HepG2 (cell line): ENCODE measurements at regions not wholly inside any gene's neighbourhood (a gene's known extent, or its start where the extent isn't known, plus 50 kb on each side); places are given as distances from the start of the nearest gene placed in this dataset.

Source experiments
- ATAC-seq: fragments of 200-7000 bp; cut with Tn5 transposase; 3 replicates; pipeline ENCODE4 v1.9.1; 2020; ENCODE audit warnings: mild to moderate bottlenecking, moderate library complexity
- BruUV-seq: library from RNA; stranded (reverse); fragments of 400-500 nt; replicated peaks from 2 replicates; lab custom pipeline; 2021; lab: Mats Ljungman, UMichigan
- CTCF ChIA-PET: fragments of 300-600 bp; formaldehyde crosslinking; extraction: SDS; loops from one replicate; lab custom pipeline; 2021; ENCODE audit warnings: low total read pairs, inconsistent platforms, low intra/inter-chr PET ratio; lab: Yijun Ruan, JAX
- POLR2A ChIA-PET: fragments of 350-600 bp; sonication (Branson Sonifier 250); formaldehyde crosslinking; loops from one replicate; lab custom pipeline; 2020; ENCODE audit warnings: antibody characterized with exemption, inconsistent platforms; lab: Yijun Ruan, JAX
- DNase-seq: peaks from one replicate; pipeline ENCODE4 v3.0.0-alpha.2; 2015; ENCODE audit warnings: low spot score
- FAIRE-seq: peaks from 3 replicates; lab custom pipeline; 2011; peaks lifted over from hg19 to GRCh38; lab: Jason Lieb, UNC
- H2AFZ ChIP-seq: one replicate; pipeline ENCODE4 v1.6.1; 2011; ENCODE audit warnings: low read length, inconsistent platforms
- H3K27ac ChIP-seq: fragments of 300-600 bp; 3 replicates; pipeline ENCODE4 v1.8.0; 2011; ENCODE audit warnings: mixed run types, mild to moderate bottlenecking, mixed read lengths, low read length, inconsistent platforms; ENCODE audit not compliant: insufficient read depth; ENCODE audit errors: extremely low read length
- H3K27me3 ChIP-seq, 2 experiments: fragments of 200-600 bp in 1 of 2; 2 replicates in 1 of 2; 3 replicates in 1 of 2; pipeline versions ENCODE4 v1.6.0 to v1.8.0; 2011; ENCODE audit warnings: low read length in 2 of 2, mild to moderate bottlenecking in 2 of 2, moderate library complexity in 2 of 2, inconsistent platforms in 1 of 2; ENCODE audit not compliant: insufficient read depth in 2 of 2, control insufficient read depth in 1 of 2
- H3K36me3 ChIP-seq, 2 experiments: fragments of 200-600 bp in 1 of 2; replicated peaks in 1 of 2; 2 replicates in 1 of 2; 3 replicates in 1 of 2; pipeline versions ENCODE4 v1.5.1 to v1.8.0; 2011; ENCODE audit warnings: low read length in 2 of 2, inconsistent platforms in 1 of 2; ENCODE audit not compliant: insufficient read depth in 2 of 2, control insufficient read depth in 1 of 2
- H3K4me1 ChIP-seq: 2 replicates; pipeline ENCODE4 v1.5.1; 2012; ENCODE audit warnings: low read length, inconsistent platforms; ENCODE audit not compliant: insufficient read depth
- H3K4me2 ChIP-seq: 2 replicates; pipeline ENCODE4 v1.6.0; 2011; ENCODE audit warnings: low read depth, low read length, inconsistent platforms
- H3K4me3 ChIP-seq, 3 experiments: fragments of 200-600 bp in 1 of 3; sonication (generic), shearing (Covaris generic) in 1 of 3; replicated peaks in 1 of 3; 2 replicates each; pipeline ENCODE4 v1.5.1; 2011 to 2016; ENCODE audit warnings: low read length in 3 of 3, inconsistent platforms in 2 of 3, low read depth in 2 of 3, mild to moderate bottlenecking in 2 of 3, control low read depth in 1 of 3, mixed read lengths in 1 of 3; ENCODE audit not compliant: insufficient read depth in 1 of 3
- H3K79me2 ChIP-seq: one replicate; pipeline ENCODE4 v1.6.1; 2011; ENCODE audit warnings: low read length, inconsistent platforms; ENCODE audit not compliant: insufficient read depth
- H3K9ac ChIP-seq: 2 replicates; pipeline ENCODE4 v1.6.0; 2011; ENCODE audit warnings: mild to moderate bottlenecking, low read depth, low read length, inconsistent platforms; ENCODE audit not compliant: insufficient read depth
- H3K9me3 ChIP-seq: 2 replicates; pipeline ENCODE4 v1.5.1; 2012; ENCODE audit warnings: mild to moderate bottlenecking, low read length
- H4K20me1 ChIP-seq: 2 replicates; pipeline ENCODE4 v1.6.0; 2011; ENCODE audit warnings: inconsistent platforms, mild to moderate bottlenecking, low read length, moderate library complexity; ENCODE audit not compliant: insufficient read depth
- DZIP1 ChIP-seq: sonication (generic); formaldehyde crosslinking; IDR thresholded peaks from 2 replicates; pipeline ENCODE4 v1.5.0; 2020; ENCODE audit warnings: mild to moderate bottlenecking, missing genetic modification reagents
- ETV6 ChIP-seq: sonication (generic); formaldehyde crosslinking; conservative IDR thresholded peaks from 2 replicates; pipeline ENCODE4 v1.4.0; 2020; ENCODE audit warnings: missing genetic modification reagents
- FOXA3 ChIP-seq: IDR thresholded peaks from 2 replicates; pipeline ENCODE4 v1.6.1; 2016; ENCODE audit warnings: missing genetic modification reagents, missing compliant biosample characterization
- MEIS1 ChIP-seq: sonication (generic); formaldehyde crosslinking; IDR thresholded peaks from 2 replicates; pipeline ENCODE4 v1.9.0; 2021; ENCODE audit warnings: mild to moderate bottlenecking, missing genetic modification reagents, moderate library complexity, borderline replicate concordance
- POLR2AphosphoS2 ChIP-seq: IDR thresholded peaks from 2 replicates; pipeline ENCODE4 v1.6.1; 2011; ENCODE audit warnings: low read depth, low read length, improper control_type of control experiment
- ZMAT3 ChIP-seq: sonication (generic); formaldehyde crosslinking; conservative IDR thresholded peaks from 2 replicates; pipeline ENCODE4 v1.7.0; 2021; ENCODE audit warnings: missing genetic modification reagents
- ZNF605 ChIP-seq: sonication (generic); formaldehyde crosslinking; IDR thresholded peaks from 2 replicates; pipeline ENCODE4 v1.8.0; 2022; ENCODE audit warnings: mild to moderate bottlenecking, missing genetic modification reagents
- WGBS: methylation state at CpG from one replicate; pipeline ENCODE4 v1.1.6; 2017; ENCODE audit warnings: low lambda C conversion rate; 5-methylcytosine and 5-hydroxymethylcytosine counted together
- in situ Hi-C: cut with HindIII; loops from 2 replicates; pipeline ENCODE4 v1.10.0; 2017; ENCODE audit warnings: low pct_unique_long_range_greater_than_20kb; ENCODE audit not compliant: extremely low pct_ligation_motif_present
- intact Hi-C: fragments of 100-400 bp; cut with micrococcal nuclease; formaldehyde crosslinking; loops from one replicate; pipeline ENCODE4 v1.10.0; 2022; ENCODE audit not compliant: unreplicated experiment

DNA sequence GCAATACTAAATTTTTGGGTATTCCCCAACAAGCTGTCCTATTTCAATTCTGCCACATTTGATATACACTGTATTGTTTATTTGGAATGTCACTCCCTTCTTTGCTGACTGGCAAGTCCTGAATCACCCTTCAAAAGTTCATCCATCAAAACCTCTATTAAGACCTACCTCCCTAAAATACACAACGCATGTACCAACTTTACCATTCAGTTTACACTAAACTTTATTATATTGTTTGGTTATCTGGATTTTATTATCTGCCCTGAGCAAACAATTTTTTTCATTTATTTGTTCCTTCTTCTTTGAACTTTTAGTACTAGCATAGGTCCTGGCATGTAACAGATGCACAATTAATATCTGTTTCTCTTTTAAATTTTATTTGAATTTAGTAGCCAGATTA is 958.2 kb upstream of the ADGRB3 start:
- Histone ChIP-seq H3K9ac (no peak overlapping the region), H3K9me3 (no peaks in the 10 kb centered on the region), H3K79me2 (no peaks in the 10 kb centered on the region), H3K27me3 (no peaks in the 10 kb centered on the region), H3K4me3 (no peak overlapping the region), H3K4me1 (no peaks in the 10 kb centered on the region), H3K27ac (no peak overlapping the region), H3K36me3 (no peaks in the 10 kb centered on the region), H4K20me1 (no peaks in the 10 kb centered on the region), H2AFZ (no peak overlapping the region), H3K4me2 (no peak overlapping the region)
- WGBS: 0% methylated on average over 1 of the region's 1 CpG
- CTCF ChIA-PET: no interaction called here
- ATAC-seq (no peak), DNase-seq (no peak), FAIRE-seq (no peak)
- intact Hi-C loops: no loop called here
- in situ Hi-C loops: no loop called here
- TF ChIP-seq ZNF605 (no peak), FOXA3 (CRISPR knock-in tag) (no peak), MEIS1 (CRISPR knock-in tag) (no peak), ETV6 (CRISPR knock-in tag) (no peak), DZIP1 (no peak), POLR2AphosphoS2 (no peak), ZMAT3 (CRISPR knock-in tag) (no peak)
- no TSS peak for BruUV-seq
- POLR2A ChIA-PET: no interaction called here
